DND-41 (cell line): ENCODE measurements at regions not wholly inside any gene's neighbourhood (a gene's known extent, or its start where the extent isn't known, plus 50 kb on each side); places are given as distances from the start of the nearest gene placed in this dataset.

ENCODE experiments used
- EZH2 ChIP-seq: IDR thresholded peaks from 3 replicates; pipeline ENCODE4 v1.6.1; 2012; ENCODE audit warnings: borderline replicate concordance, low read depth, mild to moderate bottlenecking, moderate library complexity, low read length, inconsistent platforms; ENCODE audit not compliant: severe bottlenecking
- TF ChIP-seq, protein P1 (sequence below): IDR thresholded peaks from 2 replicates; pipeline ENCODE4 v1.5.1; 2012; ENCODE audit warnings: borderline replicate concordance, low read length, moderate library complexity, mild to moderate bottlenecking; ENCODE audit not compliant: poor library complexity, severe bottlenecking; ENCODE audit errors: extremely low read depth

DNA sequence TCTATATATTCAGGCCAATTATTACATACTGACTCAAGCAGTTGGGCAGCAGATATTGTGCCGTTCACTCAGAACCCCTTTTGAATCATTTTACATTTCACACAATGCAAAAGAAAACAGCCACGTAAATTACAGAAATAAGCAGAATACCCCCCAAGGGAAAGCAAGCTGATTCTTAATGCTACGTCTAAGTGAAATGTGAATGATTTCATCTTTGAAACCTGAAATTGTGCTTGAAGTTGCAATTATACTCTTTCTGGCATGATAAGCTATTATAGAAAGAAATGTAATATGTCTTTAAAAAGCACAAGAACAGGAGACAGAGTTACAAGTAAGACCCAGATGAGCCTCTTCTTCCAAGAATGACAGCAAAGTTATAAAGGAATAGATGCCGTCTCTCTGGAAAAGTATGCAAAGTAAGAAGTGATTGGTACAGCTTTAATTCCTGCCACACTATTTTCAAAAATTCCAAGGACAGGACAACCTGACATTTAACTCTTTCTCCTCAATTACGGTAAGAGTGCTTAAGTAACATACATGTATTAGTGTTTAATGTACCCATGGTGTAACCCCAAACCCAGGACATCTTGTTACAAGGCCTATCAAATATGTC lies 891.5 kb upstream of the ADGRL2 start:
- TF ChIP-seq EZH2: no peak
- TF ChIP-seq, protein P1, sequence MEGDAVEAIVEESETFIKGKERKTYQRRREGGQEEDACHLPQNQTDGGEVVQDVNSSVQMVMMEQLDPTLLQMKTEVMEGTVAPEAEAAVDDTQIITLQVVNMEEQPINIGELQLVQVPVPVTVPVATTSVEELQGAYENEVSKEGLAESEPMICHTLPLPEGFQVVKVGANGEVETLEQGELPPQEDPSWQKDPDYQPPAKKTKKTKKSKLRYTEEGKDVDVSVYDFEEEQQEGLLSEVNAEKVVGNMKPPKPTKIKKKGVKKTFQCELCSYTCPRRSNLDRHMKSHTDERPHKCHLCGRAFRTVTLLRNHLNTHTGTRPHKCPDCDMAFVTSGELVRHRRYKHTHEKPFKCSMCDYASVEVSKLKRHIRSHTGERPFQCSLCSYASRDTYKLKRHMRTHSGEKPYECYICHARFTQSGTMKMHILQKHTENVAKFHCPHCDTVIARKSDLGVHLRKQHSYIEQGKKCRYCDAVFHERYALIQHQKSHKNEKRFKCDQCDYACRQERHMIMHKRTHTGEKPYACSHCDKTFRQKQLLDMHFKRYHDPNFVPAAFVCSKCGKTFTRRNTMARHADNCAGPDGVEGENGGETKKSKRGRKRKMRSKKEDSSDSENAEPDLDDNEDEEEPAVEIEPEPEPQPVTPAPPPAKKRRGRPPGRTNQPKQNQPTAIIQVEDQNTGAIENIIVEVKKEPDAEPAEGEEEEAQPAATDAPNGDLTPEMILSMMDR: no peak
